ENCODE measurements at regions not wholly inside any gene's neighbourhood (a gene's known extent, or its start where the extent isn't known, plus 50 kb on each side); places are given as distances from the start of the nearest gene placed in this dataset.

DNA sequence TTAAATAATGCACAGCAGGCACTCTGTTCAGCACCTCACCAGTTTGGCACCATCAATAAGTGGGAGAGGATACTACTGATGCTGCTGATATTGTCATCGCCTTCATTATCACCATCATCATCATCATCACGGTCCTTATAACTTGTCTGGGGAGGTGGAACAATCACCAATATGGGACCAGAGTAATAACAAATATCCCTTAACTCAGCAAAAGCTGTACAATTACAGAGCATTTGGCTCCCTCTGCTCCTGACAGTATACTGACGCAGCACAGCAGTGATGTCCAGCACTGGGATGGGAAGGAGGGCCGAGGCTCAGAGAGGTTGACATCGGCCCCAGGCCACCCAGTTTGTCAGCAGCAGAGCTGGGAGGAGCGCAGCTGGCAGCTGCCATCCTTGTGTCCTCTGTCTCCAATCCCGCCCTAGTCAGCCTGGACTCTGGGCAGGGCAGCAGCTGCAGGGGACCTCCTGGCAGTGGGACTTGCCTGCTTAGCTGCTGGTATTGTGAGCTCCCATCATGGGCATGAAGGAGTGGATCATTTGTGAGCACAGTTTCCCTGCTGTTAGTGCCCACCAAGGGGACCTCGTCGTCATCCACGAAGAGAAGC lies 90.0 kb downstream of the DHCR7 start:
- WGBS, 2 donors, result 72 to 77% methylated on average over 9 of the region's 10 CpGs
- TF ChIP-seq, protein P1, sequence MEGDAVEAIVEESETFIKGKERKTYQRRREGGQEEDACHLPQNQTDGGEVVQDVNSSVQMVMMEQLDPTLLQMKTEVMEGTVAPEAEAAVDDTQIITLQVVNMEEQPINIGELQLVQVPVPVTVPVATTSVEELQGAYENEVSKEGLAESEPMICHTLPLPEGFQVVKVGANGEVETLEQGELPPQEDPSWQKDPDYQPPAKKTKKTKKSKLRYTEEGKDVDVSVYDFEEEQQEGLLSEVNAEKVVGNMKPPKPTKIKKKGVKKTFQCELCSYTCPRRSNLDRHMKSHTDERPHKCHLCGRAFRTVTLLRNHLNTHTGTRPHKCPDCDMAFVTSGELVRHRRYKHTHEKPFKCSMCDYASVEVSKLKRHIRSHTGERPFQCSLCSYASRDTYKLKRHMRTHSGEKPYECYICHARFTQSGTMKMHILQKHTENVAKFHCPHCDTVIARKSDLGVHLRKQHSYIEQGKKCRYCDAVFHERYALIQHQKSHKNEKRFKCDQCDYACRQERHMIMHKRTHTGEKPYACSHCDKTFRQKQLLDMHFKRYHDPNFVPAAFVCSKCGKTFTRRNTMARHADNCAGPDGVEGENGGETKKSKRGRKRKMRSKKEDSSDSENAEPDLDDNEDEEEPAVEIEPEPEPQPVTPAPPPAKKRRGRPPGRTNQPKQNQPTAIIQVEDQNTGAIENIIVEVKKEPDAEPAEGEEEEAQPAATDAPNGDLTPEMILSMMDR (IDR thresholded peaks at IDR 0.05), result no peak
- TF ChIP-seq POLR2A (IDR thresholded peaks at IDR 0.05) (no peak), POLR2AphosphoS5 (IDR thresholded peaks at IDR 0.05) (no peak), EP300 (IDR thresholded peaks at IDR 0.05) (no peak)

DNA sequence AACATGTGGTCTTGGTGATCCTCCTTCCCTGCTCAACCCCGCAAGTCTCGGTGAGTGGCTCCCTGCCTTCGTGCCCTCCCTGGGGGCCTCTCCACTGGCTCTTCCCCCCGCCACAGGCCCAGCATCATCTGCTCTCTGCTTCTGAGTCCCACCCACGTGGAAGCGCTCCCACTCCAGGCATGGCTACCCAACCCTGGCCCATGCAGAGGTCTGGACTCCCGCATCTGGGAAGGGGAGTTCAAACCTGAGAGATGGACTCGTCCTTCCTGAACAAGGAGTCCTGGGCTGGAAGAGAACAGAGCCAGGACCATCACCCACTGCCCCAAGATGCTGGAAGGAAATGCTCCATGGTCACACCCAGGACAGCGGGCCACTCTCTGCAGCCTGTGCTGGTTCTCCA lies 90.8 kb downstream of the DHCR7 start:
- Histone ChIP-seq H3K4me1 (no peaks in the 10 kb centered on the region), H3K4me3 (no peak overlapping the region), H3K27me3 (no peaks in the 10 kb centered on the region), H3K9me3 (no peaks in the 10 kb centered on the region), H3K36me3 (no peaks in the 10 kb centered on the region), H3K27ac (no peak overlapping the region)
- ATAC-seq (ENCODE audit: low FRiP score in 2 of 2) (no peak), DNase-seq (no peak)
- TF ChIP-seq EP300 (IDR thresholded peaks at IDR 0.05), result no peak
- TF ChIP-seq, protein P1 (IDR thresholded peaks at IDR 0.05), result no peak
- TF ChIP-seq POLR2AphosphoS5 (IDR thresholded peaks at IDR 0.05), result no peak
- no peak for TF ChIP-seq POLR2A (IDR thresholded peaks at IDR 0.05)
- WGBS, 2 donors, result 68 to 90% methylated on average over 8 to 9 of the region's 9 CpGs

More for the DNA sequence above, 90.0 kb downstream of the DHCR7 start:
- Histone ChIP-seq H3K9me3 (peaks cover 0 to 4% (median 0%) of the 10 kb centered on the region in 4 donors), H3K27ac (no peak overlapping the region), H3K27me3 (no peaks in the 10 kb centered on the region), H3K36me3 (no peaks in the 10 kb centered on the region), H3K4me3 (no peak overlapping the region), H3K4me1 (no peaks in the 10 kb centered on the region)
- no peak for DNase-seq
- no peak for ATAC-seq (ENCODE audit: low FRiP score in 2 of 2)

DNA sequence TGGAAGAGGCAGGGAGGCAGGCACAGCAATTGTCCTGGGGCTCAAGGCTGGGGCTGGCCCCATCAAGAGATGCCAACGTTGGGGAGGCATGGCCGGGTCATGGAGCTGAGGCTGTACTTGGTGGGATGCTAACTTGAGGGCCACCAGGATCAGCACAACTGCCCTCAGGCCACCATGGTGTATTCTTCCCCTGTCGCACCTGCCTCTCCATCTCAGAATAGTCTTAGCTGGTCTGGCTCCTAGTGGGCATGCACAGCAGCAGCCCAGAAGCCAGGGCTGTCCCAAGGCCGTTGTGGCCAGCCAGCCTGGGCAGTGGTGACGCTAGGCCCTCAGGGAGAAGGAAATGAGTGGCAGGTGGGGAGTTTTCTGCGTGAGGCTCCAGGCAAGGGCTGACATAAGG lies 91.3 kb downstream of the DHCR7 start:
- WGBS, 2 donors, result 62 to 89% methylated on average over 5 to 6 of the region's 6 CpGs
- TF ChIP-seq, protein P1 (IDR thresholded peaks at IDR 0.05), result no peak
- TF ChIP-seq EP300 (IDR thresholded peaks at IDR 0.05) (no peak), POLR2AphosphoS5 (IDR thresholded peaks at IDR 0.05) (no peak), POLR2A (IDR thresholded peaks at IDR 0.05) (no peak)
- Histone ChIP-seq H3K27me3 (no peaks in the 10 kb centered on the region), H3K4me1 (no peaks in the 10 kb centered on the region), H3K27ac (no peak overlapping the region), H3K36me3 (no peaks in the 10 kb centered on the region), H3K9me3 (no peaks in the 10 kb centered on the region), H3K4me3 (no peak overlapping the region)
- no peak for ATAC-seq (ENCODE audit: low FRiP score in 2 of 2)
- no peak for DNase-seq

DNA sequence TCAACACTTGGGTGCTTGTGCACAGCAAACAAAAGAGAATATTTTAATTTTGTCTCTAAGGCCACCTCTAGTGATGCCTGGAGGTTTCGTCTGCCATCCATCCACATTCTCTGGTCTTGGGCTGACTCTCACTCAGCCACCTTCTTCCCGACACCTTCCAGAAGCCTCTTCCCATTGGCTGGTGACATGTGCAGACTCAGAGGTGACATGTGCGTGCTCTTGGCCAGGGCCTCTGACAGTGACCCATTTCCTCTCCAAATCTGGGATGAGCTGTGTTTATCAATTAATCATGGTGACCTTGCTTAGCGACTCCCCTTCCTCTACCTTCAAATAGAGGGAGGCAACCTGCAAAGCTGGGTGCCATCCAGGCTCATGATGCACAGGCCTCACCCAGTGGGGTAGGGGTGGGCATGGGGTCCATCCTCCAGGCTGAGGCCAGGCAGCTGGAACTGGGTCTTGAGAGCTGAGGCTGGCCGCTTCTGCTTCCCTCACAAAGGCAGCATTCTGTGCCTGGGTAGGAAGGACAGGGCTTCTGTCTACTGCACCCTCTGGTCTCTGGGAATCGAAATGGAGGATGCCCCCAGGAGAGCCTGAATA lies 91.8 kb downstream of the DHCR7 start:
- no peaks in the 10 kb centered on the region for H3K36me3 ChIP-seq
- no peaks in the 10 kb centered on the region for H3K27me3 ChIP-seq
- H3K4me3 ChIP-seq, result no peak overlapping the region
- TF ChIP-seq POLR2A (IDR thresholded peaks at IDR 0.05) (no peak), EP300 (IDR thresholded peaks at IDR 0.05) (no peak), POLR2AphosphoS5 (IDR thresholded peaks at IDR 0.05) (no peak)
- TF ChIP-seq, protein P1 (IDR thresholded peaks at IDR 0.05), result no peak
- no peaks in the 10 kb centered on the region for H3K9me3 ChIP-seq
- no peaks in the 10 kb centered on the region for H3K4me1 ChIP-seq
- DNase-seq (no peak), ATAC-seq (ENCODE audit: low FRiP score in 2 of 2) (no peak)
- H3K27ac ChIP-seq, result no peak overlapping the region
- WGBS, 2 donors, result 83 to 92% methylated on average over 4 to 6 of the region's 6 CpGs

DNA sequence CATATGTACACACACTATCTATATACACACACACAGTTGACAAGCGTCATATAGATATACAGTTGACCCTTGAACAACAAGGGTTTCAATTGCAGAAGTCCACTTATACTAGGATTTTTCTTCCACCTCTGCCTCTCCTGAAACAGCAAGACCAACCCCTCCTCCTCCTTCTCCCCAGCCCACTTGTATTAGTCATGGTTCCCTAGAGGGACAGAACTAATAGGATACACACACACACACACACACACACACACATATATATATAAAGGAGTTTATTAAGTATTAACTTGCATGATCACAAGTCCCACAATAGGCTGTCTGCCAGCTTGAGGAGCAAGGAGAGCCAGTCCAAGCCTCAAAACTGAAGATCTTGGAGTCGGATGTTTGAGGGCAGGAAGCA lies 92.9 kb downstream of the DHCR7 start:
- 74 to 91% methylated on average over 2 of the region's 2 CpGs for WGBS, 2 donors
- no peaks in the 10 kb centered on the region for H3K9me3 ChIP-seq

More for the DNA sequence above, 92.9 kb downstream of the DHCR7 start:
- Histone ChIP-seq H3K4me3 (no peak overlapping the region), H3K36me3 (no peaks in the 10 kb centered on the region), H3K27me3 (no peaks in the 10 kb centered on the region), H3K4me1 (no peaks in the 10 kb centered on the region), H3K27ac (no peak overlapping the region)
- ATAC-seq (ENCODE audit: low FRiP score in 2 of 2) (no peak), DNase-seq (no peak)
- TF ChIP-seq POLR2AphosphoS5 (IDR thresholded peaks at IDR 0.05) (no peak), POLR2A (IDR thresholded peaks at IDR 0.05) (no peak), EP300 (IDR thresholded peaks at IDR 0.05) (no peak)
- TF ChIP-seq, protein P1 (IDR thresholded peaks at IDR 0.05), result no peak

Measured in upper lobe of left lung (tissue), 6 donors.